Upper lobe of right lung (tissue), 1 donor: ENCODE measurements at regions not wholly inside any gene's neighbourhood (a gene's known extent, or its start where the extent isn't known, plus 50 kb on each side); places are given as distances from the start of the nearest gene placed in this dataset.

Experiments
- ATAC-seq: fragments of 200-7000 bp; cut with Tn5 transposase; one replicate; pipeline ENCODE4 v1.9.1; 2020; ENCODE audit warnings: mild to moderate bottlenecking, moderate library complexity
- DNase-seq: peaks from one replicate; pipeline ENCODE4 v3.0.0-alpha.2; 2020
- H3K27ac ChIP-seq: fragments of 200-600 bp; one replicate; pipeline ENCODE4 v1.8.0; 2022
- H3K27me3 ChIP-seq: fragments of 200-600 bp; one replicate; pipeline ENCODE4 v1.8.0; 2022; ENCODE audit warnings: mild to moderate bottlenecking
- H3K36me3 ChIP-seq: fragments of 200-600 bp; one replicate; pipeline ENCODE4 v1.8.0; 2022
- H3K4me1 ChIP-seq: fragments of 200-600 bp; one replicate; pipeline ENCODE4 v1.8.0; 2022
- H3K4me3 ChIP-seq: fragments of 200-600 bp; one replicate; pipeline ENCODE4 v1.8.0; 2022; ENCODE audit warnings: mild to moderate bottlenecking
- H3K9me3 ChIP-seq: fragments of 200-600 bp; one replicate; pipeline ENCODE4 v1.8.0; 2022
- CTCF ChIP-seq: fragments of 200-600 bp; IDR thresholded peaks from one replicate; pipeline ENCODE4 v1.8.0; 2022; ENCODE audit warnings: antibody characterized with exemption
- intact Hi-C: fragments of 100-400 bp; cut with DNase I; formaldehyde crosslinking; loops from one replicate; pipeline ENCODE4 v1.11.0; 2022
- donor health status: DM: no; HTN: yes; CAD: no; lungs with severe emphysema.

- DNase-seq (no peak), ATAC-seq (no peak)
- no peak overlapping the region for H3K4me3 ChIP-seq
- no peaks in the 10 kb centered on the region for H3K36me3 ChIP-seq
- H3K27ac ChIP-seq: no peak overlapping the region
- H3K27me3 ChIP-seq: no peaks in the 10 kb centered on the region
- intact Hi-C loops: loop anchor here (10.0 kb wide), 1 partner anchor 912 kb away; no protein-coding TSS in a partner anchor
- H3K4me1 ChIP-seq: no peaks in the 10 kb centered on the region
- no peaks in the 10 kb centered on the region for H3K9me3 ChIP-seq
- no peak for TF ChIP-seq CTCF
Observed at GRCh38 chr2:225893151-225893550, 493.6 kb downstream of the NYAP2 start.

- intact Hi-C loops: loop anchor here (10.0 kb wide), 1 partner anchor 913 kb away; no protein-coding TSS in a partner anchor
- no peak overlapping the region for H3K27ac ChIP-seq
- no peak for ATAC-seq
- H3K36me3 ChIP-seq: no peaks in the 10 kb centered on the region
- H3K4me3 ChIP-seq: no peak overlapping the region
- H3K27me3 ChIP-seq: no peaks in the 10 kb centered on the region
- no peak for TF ChIP-seq CTCF
- H3K4me1 ChIP-seq: no peaks in the 10 kb centered on the region
- no peak for DNase-seq
- no peaks in the 10 kb centered on the region for H3K9me3 ChIP-seq
Observed at GRCh38 chr2:225891771-225892170, 492.3 kb downstream of the NYAP2 start.

- intact Hi-C loops: loop anchor here (10.0 kb wide), 1 partner anchor 914 kb away; no protein-coding TSS in a partner anchor
- no peaks in the 10 kb centered on the region for H3K9me3 ChIP-seq
- DNase-seq (no peak), ATAC-seq (no peak)
- TF ChIP-seq CTCF: no peak
- no peaks in the 10 kb centered on the region for H3K36me3 ChIP-seq
- no peak overlapping the region for H3K27ac ChIP-seq
- no peaks in the 10 kb centered on the region for H3K27me3 ChIP-seq
- no peak overlapping the region for H3K4me3 ChIP-seq
- H3K4me1 ChIP-seq: no peaks in the 10 kb centered on the region
Observed at GRCh38 chr2:225891013-225891412, 491.5 kb downstream of the NYAP2 start.

GRCh38 chr2:225889452-225889851 lies 489.9 kb downstream of the NYAP2 start:
- intact Hi-C loops: no loop called here
- ATAC-seq: peak; percentile 76
- Histone ChIP-seq H3K27me3 (no peaks in the 10 kb centered on the region), H3K4me3 (no peak overlapping the region), H3K36me3 (no peaks in the 10 kb centered on the region), H3K4me1 (no peaks in the 10 kb centered on the region), H3K27ac (no peak overlapping the region), H3K9me3 (no peaks in the 10 kb centered on the region)
- peak; percentile 76 for TF ChIP-seq CTCF
- no peak for DNase-seq

- H3K9me3 ChIP-seq: no peaks in the 10 kb centered on the region
- no peaks in the 10 kb centered on the region for H3K36me3 ChIP-seq
- H3K27ac ChIP-seq: no peak overlapping the region
- ATAC-seq (no peak), DNase-seq (no peak)
- no peak overlapping the region for H3K4me3 ChIP-seq
- no peak for TF ChIP-seq CTCF
- H3K4me1 ChIP-seq: no peaks in the 10 kb centered on the region
- no peaks in the 10 kb centered on the region for H3K27me3 ChIP-seq
- intact Hi-C loops: no loop called here
Observed at GRCh38 chr2:225867071-225867470, 467.6 kb downstream of the NYAP2 start.

GRCh38 chr2:225865468-225865867 lies 466.0 kb downstream of the NYAP2 start:
- intact Hi-C loops: no loop called here
- Histone ChIP-seq H3K27ac (no peak overlapping the region), H3K36me3 (no peaks in the 10 kb centered on the region), H3K27me3 (no peaks in the 10 kb centered on the region), H3K4me1 (no peaks in the 10 kb centered on the region), H3K9me3 (no peaks in the 10 kb centered on the region), H3K4me3 (no peak overlapping the region)
- TF ChIP-seq CTCF: no peak
- DNase-seq: no peak
- no peak for ATAC-seq
